HG02981 (cell line): ENCODE measurements at regions not wholly inside any gene's neighbourhood (a gene's known extent, or its start where the extent isn't known, plus 50 kb on each side); places are given as distances from the start of the nearest gene placed in this dataset.

Experiments used
- ATAC-seq: cut with Tn5 transposase; IDR thresholded peaks from one replicate; pipeline ENCODE4 v1.9.1; 2021; ENCODE audit warnings: mild to moderate bottlenecking, moderate library complexity; ENCODE audit not compliant: unreplicated experiment

GRCh38 chr16:87056551-87056950 is 260.6 kb downstream of the C16orf95 start:
- ATAC-seq: no peak

- no peak for ATAC-seq
Observed at GRCh38 chr16:87057211-87057881, 259.8 kb downstream of the C16orf95 start.

- ATAC-seq: no peak
Observed at GRCh38 chr16:87057951-87058560, 259.1 kb downstream of the C16orf95 start.

GRCh38 chr16:87058728-87059250 is 258.4 kb downstream of the C16orf95 start:
- no peak for ATAC-seq

- ATAC-seq: no peak
Observed at GRCh38 chr16:87060034-87060986, 256.9 kb downstream of the C16orf95 start.

GRCh38 chr16:87061243-87061920 is 255.8 kb downstream of the C16orf95 start:
- no peak for ATAC-seq

GRCh38 chr16:87062569-87063442 is 254.4 kb downstream of the C16orf95 start:
- no peak for ATAC-seq

- ATAC-seq: no peak
Observed at GRCh38 chr16:87063543-87063942, 253.6 kb downstream of the C16orf95 start.

GRCh38 chr16:87064731-87065445 is 252.3 kb downstream of the C16orf95 start:
- ATAC-seq: no peak

- no peak for ATAC-seq
Observed at GRCh38 chr16:87065446-87066132, 251.6 kb downstream of the C16orf95 start.

GRCh38 chr16:87066133-87067002 is 250.8 kb downstream of the C16orf95 start:
- no peak for ATAC-seq

GRCh38 chr16:87067003-87067556 is 250.1 kb downstream of the C16orf95 start:
- no peak for ATAC-seq

- ATAC-seq: no peak
Observed at GRCh38 chr16:87067836-87068761, 249.1 kb downstream of the C16orf95 start.

GRCh38 chr16:87068762-87069150 is 248.4 kb downstream of the C16orf95 start:
- ATAC-seq: no peak

- ATAC-seq: no peak
Observed at GRCh38 chr16:87070657-87071056, 246.5 kb downstream of the C16orf95 start.

GRCh38 chr16:87072101-87072500 is 245.1 kb downstream of the C16orf95 start:
- ATAC-seq: no peak
